ENCODE measurements at regions not wholly inside any gene's neighbourhood (a gene's known extent, or its start where the extent isn't known, plus 50 kb on each side); places are given as distances from the start of the nearest gene placed in this dataset.

DNA sequence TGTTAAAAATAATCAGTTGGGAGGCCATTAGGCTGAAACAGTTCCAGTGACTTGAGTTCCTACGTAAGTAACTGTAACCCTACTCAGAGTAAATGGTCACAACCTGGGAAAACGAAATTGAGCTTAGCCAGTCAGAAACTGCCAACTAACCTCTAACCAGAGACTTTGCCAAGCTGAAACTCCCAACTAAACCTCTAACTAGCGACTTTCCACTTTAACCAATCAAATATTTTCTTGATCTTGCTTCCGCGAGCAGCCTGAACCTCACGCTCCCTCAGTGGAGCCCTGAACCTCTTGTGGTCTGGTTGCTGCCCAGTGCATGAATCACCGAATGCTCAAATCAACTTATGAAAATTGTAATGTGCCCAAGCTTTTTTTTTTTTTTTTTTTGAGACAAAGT is 156.2 kb downstream of the MED10 start:
- Histone ChIP-seq H3K9ac (ENCODE audit: low read depth in 1 of 2, low read length in 2 of 2) (no peak overlapping the region), H3K9me3 (ENCODE audit: control insufficient read depth in 1 of 2, low read length in 2 of 2) (no peaks in the 10 kb centered on the region), H3K27me3 (ENCODE audit: control insufficient read depth in 1 of 2, insufficient read depth in 2 of 2, low read length in 2 of 2) (no peaks in the 10 kb centered on the region), H3K4me3 (ENCODE audit: low read depth in 1 of 2, low read length in 2 of 2) (no peak overlapping the region), H3K4me1 (ENCODE audit: control insufficient read depth in 1 of 2, insufficient read depth in 2 of 2, low read length in 2 of 2) (no peaks in the 10 kb centered on the region), H3K36me3 (ENCODE audit: control insufficient read depth in 1 of 2, insufficient read depth in 2 of 2, low read length in 2 of 2) (no peaks in the 10 kb centered on the region), H3K27ac (ENCODE audit: low read depth, low read length) (no peak overlapping the region)

- Histone ChIP-seq H3K9me3 (ENCODE audit: control insufficient read depth in 1 of 2, low read length in 2 of 2) (no peaks in the 10 kb centered on the region), H3K4me1 (ENCODE audit: control insufficient read depth in 1 of 2, insufficient read depth in 2 of 2, low read length in 2 of 2) (no peaks in the 10 kb centered on the region), H3K27me3 (ENCODE audit: control insufficient read depth in 1 of 2, insufficient read depth in 2 of 2, low read length in 2 of 2) (no peaks in the 10 kb centered on the region), H3K27ac (ENCODE audit: low read depth, low read length) (no peak overlapping the region), H3K36me3 (ENCODE audit: control insufficient read depth in 1 of 2, insufficient read depth in 2 of 2, low read length in 2 of 2) (no peaks in the 10 kb centered on the region), H3K4me3 (ENCODE audit: low read depth in 1 of 2, low read length in 2 of 2) (no peak overlapping the region), H3K9ac (ENCODE audit: low read depth in 1 of 2, low read length in 2 of 2) (no peak overlapping the region)
Measured at GRCh38 chr5:6221141-6221626, 157.2 kb downstream of the MED10 start.

DNA sequence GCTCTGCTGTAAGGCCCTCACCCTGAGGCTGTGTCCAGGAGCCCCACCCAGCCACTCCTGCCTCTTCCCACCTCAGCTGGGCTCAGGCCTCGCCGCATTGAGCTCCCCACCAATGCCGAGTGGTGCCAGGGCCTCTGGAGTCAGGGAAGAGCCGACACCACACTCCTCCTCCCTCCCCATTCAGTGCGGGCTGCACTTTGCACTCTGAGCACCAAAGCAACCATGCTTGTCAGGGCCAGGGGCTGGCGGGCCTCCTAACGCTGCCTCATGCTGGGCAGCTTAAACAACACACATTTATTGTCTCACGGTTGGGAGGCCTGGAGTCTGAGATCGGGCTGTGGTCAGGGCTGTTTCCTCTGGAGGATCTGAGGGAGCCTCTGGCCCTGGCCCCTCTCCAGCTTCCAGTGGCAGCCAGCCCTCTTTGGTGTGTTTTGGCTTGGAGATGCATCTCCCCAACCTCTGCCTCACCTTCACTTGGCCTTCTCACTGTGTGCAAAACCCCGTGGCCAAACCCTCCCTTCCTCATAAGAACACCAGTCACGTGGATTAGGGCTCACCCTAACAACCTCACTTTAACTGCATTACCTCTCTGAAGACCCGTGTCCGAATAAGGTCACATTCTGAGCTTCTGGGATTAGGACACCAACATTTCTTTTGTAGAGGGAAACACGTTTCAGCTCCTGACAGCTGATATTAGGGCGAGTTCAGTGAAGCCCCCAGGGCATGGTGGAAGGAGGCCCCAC is 157.8 kb downstream of the MED10 start:
- Histone ChIP-seq H3K27me3 (ENCODE audit: control insufficient read depth in 1 of 2, insufficient read depth in 2 of 2, low read length in 2 of 2) (no peaks in the 10 kb centered on the region), H3K36me3 (ENCODE audit: control insufficient read depth in 1 of 2, insufficient read depth in 2 of 2, low read length in 2 of 2) (no peaks in the 10 kb centered on the region), H3K4me1 (ENCODE audit: control insufficient read depth in 1 of 2, insufficient read depth in 2 of 2, low read length in 2 of 2) (no peaks in the 10 kb centered on the region), H3K4me3 (ENCODE audit: low read depth in 1 of 2, low read length in 2 of 2) (no peak overlapping the region), H3K9ac (ENCODE audit: low read depth in 1 of 2, low read length in 2 of 2) (no peak overlapping the region), H3K27ac (ENCODE audit: low read depth, low read length) (no peak overlapping the region), H3K9me3 (ENCODE audit: control insufficient read depth in 1 of 2, low read length in 2 of 2) (no peaks in the 10 kb centered on the region)

DNA sequence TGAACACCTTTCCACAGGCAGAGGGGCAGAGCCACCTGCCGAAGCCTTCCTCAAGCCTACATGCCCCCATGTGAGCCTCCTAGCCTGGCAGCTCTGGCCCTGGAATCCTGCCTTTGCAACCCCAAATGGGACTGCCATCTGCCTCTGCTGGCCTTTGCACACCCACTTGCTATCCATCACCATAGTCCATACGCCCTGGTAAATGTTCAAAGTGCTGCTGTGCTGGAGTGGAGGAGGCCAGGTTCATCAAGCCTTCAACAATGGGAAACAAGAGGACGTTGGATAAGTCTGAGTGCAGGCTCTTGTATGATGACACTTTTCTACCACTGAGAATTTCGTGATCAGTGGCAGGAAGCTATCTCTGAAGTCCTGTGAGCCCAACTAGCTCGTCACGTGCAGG is 159.8 kb downstream of the MED10 start:
- no peak overlapping the region for H3K9ac ChIP-seq (ENCODE audit: low read depth in 1 of 2, low read length in 2 of 2)
- H3K4me1 ChIP-seq (ENCODE audit: control insufficient read depth in 1 of 2, insufficient read depth in 2 of 2, low read length in 2 of 2) = no peaks in the 10 kb centered on the region
- no peak overlapping the region for H3K27ac ChIP-seq (ENCODE audit: low read depth, low read length)
- H3K4me3 ChIP-seq (ENCODE audit: low read depth in 1 of 2, low read length in 2 of 2) = no peak overlapping the region
- H3K36me3 ChIP-seq (ENCODE audit: control insufficient read depth in 1 of 2, insufficient read depth in 2 of 2, low read length in 2 of 2) = no peaks in the 10 kb centered on the region
- no peaks in the 10 kb centered on the region for H3K9me3 ChIP-seq (ENCODE audit: control insufficient read depth in 1 of 2, low read length in 2 of 2)
- no peaks in the 10 kb centered on the region for H3K27me3 ChIP-seq (ENCODE audit: control insufficient read depth in 1 of 2, insufficient read depth in 2 of 2, low read length in 2 of 2)

DNA sequence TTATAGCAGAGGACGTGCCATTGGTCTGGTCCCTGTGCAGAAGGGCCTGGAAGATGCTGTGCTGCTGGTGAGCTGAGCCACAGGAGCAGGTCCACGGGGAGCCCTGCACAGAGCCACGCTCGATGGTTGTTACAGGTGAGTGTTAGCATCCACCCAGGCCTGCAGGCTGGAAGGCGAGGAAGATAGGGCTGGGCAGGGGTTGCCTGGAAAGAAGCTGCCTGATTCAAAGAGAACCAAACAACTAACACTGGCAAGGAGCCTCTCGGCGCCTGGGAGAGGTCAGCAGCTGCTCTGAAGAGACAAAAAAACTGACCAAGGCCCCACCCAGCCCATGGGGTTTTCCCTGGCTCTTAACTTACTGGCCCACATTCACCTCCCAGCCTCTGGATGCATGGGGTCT is 160.2 kb downstream of the MED10 start:
- Histone ChIP-seq H3K36me3 (ENCODE audit: control insufficient read depth in 1 of 2, insufficient read depth in 2 of 2, low read length in 2 of 2) (no peaks in the 10 kb centered on the region), H3K4me1 (ENCODE audit: control insufficient read depth in 1 of 2, insufficient read depth in 2 of 2, low read length in 2 of 2) (no peaks in the 10 kb centered on the region), H3K9me3 (ENCODE audit: control insufficient read depth in 1 of 2, low read length in 2 of 2) (no peaks in the 10 kb centered on the region), H3K27ac (ENCODE audit: low read depth, low read length) (no peak overlapping the region), H3K9ac (ENCODE audit: low read depth in 1 of 2, low read length in 2 of 2) (no peak overlapping the region), H3K4me3 (ENCODE audit: low read depth in 1 of 2, low read length in 2 of 2) (no peak overlapping the region), H3K27me3 (ENCODE audit: control insufficient read depth in 1 of 2, insufficient read depth in 2 of 2, low read length in 2 of 2) (no peaks in the 10 kb centered on the region)

DNA sequence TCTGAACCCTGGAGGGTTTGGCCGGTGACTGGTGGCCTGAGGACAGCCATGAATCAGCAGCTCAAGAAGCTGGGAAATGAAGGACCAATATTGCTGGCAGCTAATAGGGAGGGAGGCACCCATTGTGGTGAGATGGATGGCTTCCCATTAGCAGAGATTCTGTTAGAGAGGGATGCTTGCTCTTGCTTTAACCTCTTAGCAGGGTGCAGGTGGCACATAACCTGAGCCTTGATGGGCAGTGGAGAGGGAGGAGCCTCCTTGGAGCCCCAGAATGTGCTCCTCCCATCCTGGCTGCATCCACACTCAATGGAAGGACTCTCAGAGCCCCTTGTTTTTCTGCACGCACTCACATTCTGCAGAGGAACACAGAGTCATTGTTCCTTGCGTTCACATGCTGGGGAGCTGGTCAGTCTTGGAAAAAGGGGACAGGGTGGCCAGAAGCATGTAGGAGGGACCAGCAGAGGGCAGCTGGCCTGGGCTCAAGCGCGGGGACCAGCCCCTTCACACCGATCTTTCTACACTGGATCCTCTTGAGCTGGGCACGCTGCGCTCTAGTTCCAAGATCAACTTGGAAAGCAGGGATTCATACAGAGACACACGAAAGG is 161.8 kb downstream of the MED10 start:
- H3K4me3 ChIP-seq (ENCODE audit: low read depth in 1 of 2, low read length in 2 of 2) = no peak overlapping the region
- H3K36me3 ChIP-seq (ENCODE audit: control insufficient read depth in 1 of 2, insufficient read depth in 2 of 2, low read length in 2 of 2) = no peaks in the 10 kb centered on the region
- no peaks in the 10 kb centered on the region for H3K4me1 ChIP-seq (ENCODE audit: control insufficient read depth in 1 of 2, insufficient read depth in 2 of 2, low read length in 2 of 2)
- no peak overlapping the region for H3K27ac ChIP-seq (ENCODE audit: low read depth, low read length)
- no peak overlapping the region for H3K9ac ChIP-seq (ENCODE audit: low read depth in 1 of 2, low read length in 2 of 2)
- no peaks in the 10 kb centered on the region for H3K9me3 ChIP-seq (ENCODE audit: control insufficient read depth in 1 of 2, low read length in 2 of 2)
- no peaks in the 10 kb centered on the region for H3K27me3 ChIP-seq (ENCODE audit: control insufficient read depth in 1 of 2, insufficient read depth in 2 of 2, low read length in 2 of 2)

- Histone ChIP-seq H3K9ac (ENCODE audit: low read depth in 1 of 2, low read length in 2 of 2) (no peak overlapping the region), H3K27me3 (ENCODE audit: control insufficient read depth in 1 of 2, insufficient read depth in 2 of 2, low read length in 2 of 2) (no peaks in the 10 kb centered on the region), H3K27ac (ENCODE audit: low read depth, low read length) (no peak overlapping the region), H3K4me1 (ENCODE audit: control insufficient read depth in 1 of 2, insufficient read depth in 2 of 2, low read length in 2 of 2) (no peaks in the 10 kb centered on the region), H3K36me3 (ENCODE audit: control insufficient read depth in 1 of 2, insufficient read depth in 2 of 2, low read length in 2 of 2) (no peaks in the 10 kb centered on the region), H3K4me3 (ENCODE audit: low read depth in 1 of 2, low read length in 2 of 2) (no peak overlapping the region), H3K9me3 (ENCODE audit: control insufficient read depth in 1 of 2, low read length in 2 of 2) (no peaks in the 10 kb centered on the region)
Measured at GRCh38 chr5:6215891-6216290, 162.5 kb downstream of the MED10 start.

DNA sequence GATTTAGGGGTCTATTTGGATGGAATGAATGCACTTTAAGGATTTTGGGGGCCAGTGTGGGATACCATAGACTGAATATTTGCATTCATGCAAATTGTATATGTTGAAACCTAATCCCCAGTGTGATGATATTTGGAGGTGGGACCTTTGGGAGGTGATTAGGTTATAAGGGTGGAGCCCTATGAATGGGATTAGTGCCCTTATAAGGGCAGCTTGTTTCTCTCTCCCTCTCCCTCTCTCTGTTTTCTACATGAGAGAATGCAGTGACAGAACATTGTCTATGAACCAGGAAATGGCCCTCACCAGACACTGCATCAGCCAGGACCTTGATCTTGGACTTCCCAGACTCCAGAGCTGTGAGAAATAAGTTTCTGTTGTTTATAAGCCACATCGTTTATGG is 166.1 kb downstream of the MED10 start:
- Histone ChIP-seq H3K27me3 (ENCODE audit: control insufficient read depth in 1 of 2, insufficient read depth in 2 of 2, low read length in 2 of 2) (no peaks in the 10 kb centered on the region), H3K9ac (ENCODE audit: low read depth in 1 of 2, low read length in 2 of 2) (no peak overlapping the region), H3K36me3 (ENCODE audit: control insufficient read depth in 1 of 2, insufficient read depth in 2 of 2, low read length in 2 of 2) (no peaks in the 10 kb centered on the region), H3K4me1 (ENCODE audit: control insufficient read depth in 1 of 2, insufficient read depth in 2 of 2, low read length in 2 of 2) (no peaks in the 10 kb centered on the region), H3K27ac (ENCODE audit: low read depth, low read length) (no peak overlapping the region), H3K4me3 (ENCODE audit: low read depth in 1 of 2, low read length in 2 of 2) (no peak overlapping the region), H3K9me3 (ENCODE audit: control insufficient read depth in 1 of 2, low read length in 2 of 2) (no peaks in the 10 kb centered on the region)

GRCh38 chr5:6206501-6206900 is 171.8 kb downstream of the MED10 start:
- H3K9me3 ChIP-seq (ENCODE audit: control insufficient read depth in 1 of 2, low read length in 2 of 2) = no peaks in the 10 kb centered on the region
- no peaks in the 10 kb centered on the region for H3K4me1 ChIP-seq (ENCODE audit: control insufficient read depth in 1 of 2, insufficient read depth in 2 of 2, low read length in 2 of 2)
- H3K27ac ChIP-seq (ENCODE audit: low read depth, low read length) = no peak overlapping the region
- H3K9ac ChIP-seq (ENCODE audit: low read depth in 1 of 2, low read length in 2 of 2) = no peak overlapping the region
- no peaks in the 10 kb centered on the region for H3K27me3 ChIP-seq (ENCODE audit: control insufficient read depth in 1 of 2, insufficient read depth in 2 of 2, low read length in 2 of 2)
- no peaks in the 10 kb centered on the region for H3K36me3 ChIP-seq (ENCODE audit: control insufficient read depth in 1 of 2, insufficient read depth in 2 of 2, low read length in 2 of 2)
- H3K4me3 ChIP-seq (ENCODE audit: low read depth in 1 of 2, low read length in 2 of 2) = no peak overlapping the region

DNA sequence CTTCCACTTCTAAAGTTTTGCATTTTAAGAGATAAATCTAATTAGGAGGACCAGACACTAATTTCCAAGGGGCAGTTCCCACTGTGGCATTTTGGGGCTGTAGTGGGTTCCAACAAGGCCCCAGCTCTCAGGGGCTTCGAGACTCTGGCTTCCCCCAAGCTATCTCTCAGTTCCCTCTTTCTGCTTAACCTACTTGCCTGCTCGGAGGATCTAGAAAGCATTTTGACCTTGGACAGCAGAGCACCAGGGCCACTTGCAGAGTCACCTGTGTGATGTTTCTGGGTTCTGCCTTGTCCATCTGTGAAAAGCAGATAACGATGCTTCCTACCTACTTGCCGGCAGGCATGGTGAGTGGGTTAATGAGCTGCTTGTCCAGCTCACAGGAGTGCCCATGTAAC is 175.4 kb downstream of the MED10 start:
- no peak overlapping the region for H3K9ac ChIP-seq (ENCODE audit: low read depth in 1 of 2, low read length in 2 of 2)
- no peaks in the 10 kb centered on the region for H3K9me3 ChIP-seq (ENCODE audit: control insufficient read depth in 1 of 2, low read length in 2 of 2)
- no peak overlapping the region for H3K27ac ChIP-seq (ENCODE audit: low read depth, low read length)
- no peaks in the 10 kb centered on the region for H3K27me3 ChIP-seq (ENCODE audit: control insufficient read depth in 1 of 2, insufficient read depth in 2 of 2, low read length in 2 of 2)
- no peak overlapping the region for H3K4me3 ChIP-seq (ENCODE audit: low read depth in 1 of 2, low read length in 2 of 2)
- no peaks in the 10 kb centered on the region for H3K36me3 ChIP-seq (ENCODE audit: control insufficient read depth in 1 of 2, insufficient read depth in 2 of 2, low read length in 2 of 2)
- no peaks in the 10 kb centered on the region for H3K4me1 ChIP-seq (ENCODE audit: control insufficient read depth in 1 of 2, insufficient read depth in 2 of 2, low read length in 2 of 2)

Measured in duodenal mucosa (tissue), 2 donors.